ENCODE measurements at regions not wholly inside any gene's neighbourhood (a gene's known extent, or its start where the extent isn't known, plus 50 kb on each side); places are given as distances from the start of the nearest gene placed in this dataset.

DNA sequence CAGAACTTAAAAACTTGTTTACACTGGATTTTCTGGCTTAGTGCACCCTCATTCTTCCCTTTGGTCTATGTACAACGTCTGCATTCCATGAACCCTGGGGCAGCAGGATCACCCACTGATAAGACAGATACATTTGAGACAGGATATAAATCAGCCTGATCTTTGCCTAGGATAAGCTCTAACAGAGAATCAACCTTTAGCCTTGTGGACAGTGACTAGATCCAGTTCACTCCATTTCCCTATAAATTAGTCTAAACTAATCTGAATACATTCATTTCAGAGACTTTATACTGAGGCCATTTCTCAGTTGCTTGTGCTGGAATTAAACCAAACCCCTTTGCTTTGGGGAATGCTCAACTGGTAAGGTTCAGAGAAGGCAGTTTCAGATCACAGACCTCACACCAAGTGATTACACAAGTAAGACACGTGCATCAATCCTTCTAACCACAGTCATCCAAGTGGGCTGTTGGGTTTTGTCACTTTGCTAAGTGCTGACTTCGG is 639.8 kb upstream of the FZD8 start:
- Histone ChIP-seq H3K4me1 (no peaks in the 10 kb centered on the region), H3K4me3 (no peak overlapping the region), H3K27ac (no peak overlapping the region), H3K9ac (ENCODE audit: low read depth in 2 of 2, low read length in 2 of 2) (no peak overlapping the region), H3K36me3 (no peaks in the 10 kb centered on the region), H3K27me3 (no peaks in the 10 kb centered on the region), H3K9me3 (no peaks in the 10 kb centered on the region)
- no peak for DNase-seq
- intact Hi-C loops (cut with DNase I): no loop called here
- TF ChIP-seq, protein P1, sequence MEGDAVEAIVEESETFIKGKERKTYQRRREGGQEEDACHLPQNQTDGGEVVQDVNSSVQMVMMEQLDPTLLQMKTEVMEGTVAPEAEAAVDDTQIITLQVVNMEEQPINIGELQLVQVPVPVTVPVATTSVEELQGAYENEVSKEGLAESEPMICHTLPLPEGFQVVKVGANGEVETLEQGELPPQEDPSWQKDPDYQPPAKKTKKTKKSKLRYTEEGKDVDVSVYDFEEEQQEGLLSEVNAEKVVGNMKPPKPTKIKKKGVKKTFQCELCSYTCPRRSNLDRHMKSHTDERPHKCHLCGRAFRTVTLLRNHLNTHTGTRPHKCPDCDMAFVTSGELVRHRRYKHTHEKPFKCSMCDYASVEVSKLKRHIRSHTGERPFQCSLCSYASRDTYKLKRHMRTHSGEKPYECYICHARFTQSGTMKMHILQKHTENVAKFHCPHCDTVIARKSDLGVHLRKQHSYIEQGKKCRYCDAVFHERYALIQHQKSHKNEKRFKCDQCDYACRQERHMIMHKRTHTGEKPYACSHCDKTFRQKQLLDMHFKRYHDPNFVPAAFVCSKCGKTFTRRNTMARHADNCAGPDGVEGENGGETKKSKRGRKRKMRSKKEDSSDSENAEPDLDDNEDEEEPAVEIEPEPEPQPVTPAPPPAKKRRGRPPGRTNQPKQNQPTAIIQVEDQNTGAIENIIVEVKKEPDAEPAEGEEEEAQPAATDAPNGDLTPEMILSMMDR (IDR thresholded peaks at IDR 0.05): no peak

- no peaks in the 10 kb centered on the region for H3K36me3 ChIP-seq
- H3K4me1 ChIP-seq: no peaks in the 10 kb centered on the region
- DNase-seq: no peak
- H3K9ac ChIP-seq (ENCODE audit: low read depth in 2 of 2, low read length in 2 of 2): no peak overlapping the region
- intact Hi-C loops (cut with DNase I): no loop called here
- H3K27me3 ChIP-seq: no peaks in the 10 kb centered on the region
- no peak overlapping the region for H3K4me3 ChIP-seq
- no peak overlapping the region for H3K27ac ChIP-seq
- TF ChIP-seq, protein P1 (IDR thresholded peaks at IDR 0.05): no peak
- H3K9me3 ChIP-seq: no peaks in the 10 kb centered on the region
These were observed 638.9 kb upstream of the FZD8 start for GRCh38 chr10:36280890-36281499.

DNA sequence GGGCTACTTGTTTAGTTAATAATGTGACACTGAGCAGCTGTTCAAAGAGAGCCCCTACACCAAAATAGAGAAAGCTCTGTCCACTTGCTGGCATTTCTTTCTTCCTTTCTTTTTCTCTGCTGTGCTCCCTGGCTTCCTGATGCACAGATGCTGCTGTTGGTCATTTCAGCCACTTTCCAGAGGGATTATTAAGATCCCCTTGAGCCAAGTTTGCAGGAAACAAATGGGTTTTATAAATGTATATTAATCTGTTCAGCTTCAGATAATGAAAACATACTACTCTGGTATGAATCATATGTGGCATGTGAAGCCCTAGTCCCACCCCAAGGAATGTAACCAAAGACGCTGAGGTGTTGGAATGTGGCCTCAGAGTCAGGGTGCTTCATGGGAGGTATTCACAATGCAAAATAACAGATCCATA is 638.2 kb upstream of the FZD8 start:
- DNase-seq: no peak
- H3K27ac ChIP-seq: no peak overlapping the region
- TF ChIP-seq, protein P1 (IDR thresholded peaks at IDR 0.05): no peak
- no peaks in the 10 kb centered on the region for H3K9me3 ChIP-seq
- H3K36me3 ChIP-seq: no peaks in the 10 kb centered on the region
- no peak overlapping the region for H3K4me3 ChIP-seq
- intact Hi-C loops (cut with DNase I): no loop called here
- H3K27me3 ChIP-seq: no peaks in the 10 kb centered on the region
- H3K9ac ChIP-seq (ENCODE audit: low read depth in 2 of 2, low read length in 2 of 2): no peak overlapping the region
- no peaks in the 10 kb centered on the region for H3K4me1 ChIP-seq

GRCh38 chr10:36278176-36278575 is 636.1 kb upstream of the FZD8 start:
- DNase-seq: no peak
- Histone ChIP-seq H3K4me3 (no peak overlapping the region), H3K4me1 (no peaks in the 10 kb centered on the region), H3K27ac (no peak overlapping the region), H3K36me3 (no peaks in the 10 kb centered on the region), H3K9ac (ENCODE audit: low read depth in 2 of 2, low read length in 2 of 2) (no peak overlapping the region), H3K27me3 (no peaks in the 10 kb centered on the region), H3K9me3 (no peaks in the 10 kb centered on the region)
- TF ChIP-seq, protein P1 (IDR thresholded peaks at IDR 0.05): no peak
- intact Hi-C loops (cut with DNase I): no loop called here

- intact Hi-C loops (cut with DNase I): no loop called here
- no peaks in the 10 kb centered on the region for H3K4me1 ChIP-seq
- no peak overlapping the region for H3K9ac ChIP-seq (ENCODE audit: low read depth in 2 of 2, low read length in 2 of 2)
- no peak for DNase-seq
- TF ChIP-seq, protein P1 (IDR thresholded peaks at IDR 0.05): no peak
- H3K4me3 ChIP-seq: no peak overlapping the region
- H3K9me3 ChIP-seq: no peaks in the 10 kb centered on the region
- H3K36me3 ChIP-seq: no peaks in the 10 kb centered on the region
- H3K27me3 ChIP-seq: no peaks in the 10 kb centered on the region
- H3K27ac ChIP-seq: no peak overlapping the region
These were observed 635.4 kb upstream of the FZD8 start for GRCh38 chr10:36277459-36277858.
